ENCODE measurements at regions not wholly inside any gene's neighbourhood (a gene's known extent, or its start where the extent isn't known, plus 50 kb on each side); places are given as distances from the start of the nearest gene placed in this dataset.

GRCh38 chr6:113650610-113650979 lies 206.6 kb upstream of the MARCKS start:
- TF ChIP-seq EZH2 (IDR thresholded peaks at IDR 0.05) (no peak), POLR2AphosphoS5 (IDR thresholded peaks at IDR 0.05; ENCODE audit: borderline replicate concordance, low read depth, low read length) (no peak)

Data from SK-N-MC (cell line).